ENCODE measurements at regions not wholly inside any gene's neighbourhood (a gene's known extent, or its start where the extent isn't known, plus 50 kb on each side); places are given as distances from the start of the nearest gene placed in this dataset.

DNA sequence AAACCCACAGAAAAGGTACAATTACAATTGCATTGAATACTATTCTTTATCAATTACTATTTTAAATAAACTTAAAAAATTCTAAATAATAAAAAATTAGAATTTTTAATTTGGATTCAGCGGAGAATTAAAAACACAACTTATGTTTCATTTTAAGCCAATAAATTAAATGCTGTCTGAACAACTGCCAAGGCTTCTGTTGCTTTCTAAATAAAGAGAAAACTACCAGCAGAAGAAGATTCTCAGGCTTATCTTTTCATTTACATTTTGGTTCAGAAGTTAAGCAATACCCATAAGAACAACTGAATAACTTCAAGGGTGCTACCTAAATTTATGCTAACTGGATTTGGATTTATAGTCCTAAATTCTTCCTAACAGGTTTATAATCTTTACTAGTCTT lies 150.0 kb upstream of the FTMT start:
- H3K36me3 ChIP-seq (replicated peaks; ENCODE audit: control insufficient read depth, insufficient read depth, low read length) = no peaks in the 10 kb centered on the region
- no peak overlapping the region for H3K4me3 ChIP-seq (ENCODE audit: insufficient read depth, low read depth, low read length)
- H3K27me3 ChIP-seq (ENCODE audit: control insufficient read depth, insufficient read depth, low read length) = no peaks in the 10 kb centered on the region
- no peak for DNase-seq

DNA sequence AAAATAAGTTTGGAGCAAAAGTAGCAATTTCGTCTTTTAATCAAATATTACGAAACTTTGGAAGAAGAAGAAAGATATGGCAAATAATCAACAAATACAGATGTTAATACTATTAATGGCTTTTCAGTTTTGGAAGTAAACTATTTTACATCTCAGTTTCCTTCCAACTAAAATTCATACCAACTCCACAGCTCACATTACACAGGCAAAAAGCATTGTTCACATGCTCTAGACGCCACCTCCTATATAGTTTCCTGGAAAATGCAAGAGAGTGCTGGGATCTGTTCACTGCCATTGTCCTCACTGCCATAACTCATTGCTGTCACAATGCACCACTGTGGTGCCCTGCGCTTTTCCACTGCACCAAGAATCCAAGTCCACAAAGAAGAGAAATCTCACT lies 149.0 kb upstream of the FTMT start:
- no peak for DNase-seq
- H3K36me3 ChIP-seq (replicated peaks; ENCODE audit: control insufficient read depth, insufficient read depth, low read length) = no peaks in the 10 kb centered on the region

DNA sequence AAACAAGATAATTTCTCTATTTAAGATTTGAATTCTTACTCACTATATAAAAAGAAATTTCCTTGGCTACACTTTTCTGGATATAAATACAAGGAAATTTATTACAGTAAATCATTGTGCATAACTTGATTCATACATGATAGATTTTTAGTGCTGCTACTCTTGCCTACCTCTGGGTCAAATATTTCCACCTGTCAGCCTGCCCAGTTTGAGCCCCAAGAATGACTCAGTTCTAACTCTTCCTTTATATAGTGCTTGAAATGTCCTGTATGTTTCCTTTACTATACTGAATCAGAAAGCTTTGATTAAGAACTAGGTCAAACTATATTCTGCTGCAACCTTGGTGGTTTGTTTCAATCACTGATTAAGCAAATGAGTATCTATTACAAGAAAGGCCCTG lies 147.4 kb upstream of the FTMT start:
- H3K4me3 ChIP-seq (ENCODE audit: insufficient read depth, low read depth, low read length) = no peak overlapping the region
- no peaks in the 10 kb centered on the region for H3K36me3 ChIP-seq (replicated peaks; ENCODE audit: control insufficient read depth, insufficient read depth, low read length)
- no peak for DNase-seq
- H3K27me3 ChIP-seq (ENCODE audit: control insufficient read depth, insufficient read depth, low read length) = no peaks in the 10 kb centered on the region

More for the DNA sequence above, 149.0 kb upstream of the FTMT start:
- no peaks in the 10 kb centered on the region for H3K27me3 ChIP-seq (ENCODE audit: control insufficient read depth, insufficient read depth, low read length)
- H3K4me3 ChIP-seq (ENCODE audit: insufficient read depth, low read depth, low read length) = no peak overlapping the region

DNA sequence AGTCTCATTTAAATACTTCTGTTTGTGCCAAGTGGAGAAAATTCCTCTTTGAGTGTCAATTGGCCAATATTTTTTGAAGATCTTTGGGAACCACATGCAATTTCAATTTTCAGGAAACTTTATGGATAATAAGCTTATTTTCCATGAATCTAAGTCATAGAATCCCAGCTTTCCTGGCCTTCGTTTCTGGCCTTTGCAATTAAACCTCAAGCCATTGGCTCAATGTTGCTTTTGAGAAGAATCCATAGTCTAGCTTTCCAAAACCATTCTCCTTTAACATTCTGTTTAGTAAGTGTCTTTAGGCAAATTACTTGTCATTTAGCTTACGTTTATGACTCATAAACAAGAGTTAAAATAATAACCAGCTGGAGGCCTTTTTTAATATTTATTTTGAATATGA lies 145.0 kb upstream of the FTMT start:
- H3K27me3 ChIP-seq (ENCODE audit: control insufficient read depth, insufficient read depth, low read length) = no peaks in the 10 kb centered on the region
- H3K4me3 ChIP-seq (ENCODE audit: insufficient read depth, low read depth, low read length) = no peak overlapping the region
- H3K36me3 ChIP-seq (replicated peaks; ENCODE audit: control insufficient read depth, insufficient read depth, low read length) = no peaks in the 10 kb centered on the region
- DNase-seq = no peak

DNA sequence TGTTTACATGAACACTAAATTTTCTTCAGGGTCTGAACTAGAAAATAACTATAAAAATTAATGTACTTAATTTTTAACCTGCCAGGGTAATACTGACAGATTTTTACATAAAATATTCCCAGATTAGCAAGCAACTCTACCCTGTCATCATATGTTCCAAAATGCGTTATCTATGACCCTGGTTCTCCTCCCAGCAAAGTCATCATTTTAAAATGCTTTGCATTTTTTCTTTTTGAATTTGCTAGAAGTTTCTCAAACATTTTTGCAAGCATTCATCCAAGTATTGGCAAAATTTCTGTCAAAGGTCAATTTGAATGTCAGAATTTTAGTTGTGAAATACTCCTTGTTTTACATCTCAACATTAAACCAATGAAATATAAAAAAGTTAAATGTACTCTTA lies 144.5 kb upstream of the FTMT start:
- Histone ChIP-seq H3K36me3 (replicated peaks; ENCODE audit: control insufficient read depth, insufficient read depth, low read length) (no peaks in the 10 kb centered on the region), H3K27me3 (ENCODE audit: control insufficient read depth, insufficient read depth, low read length) (no peaks in the 10 kb centered on the region), H3K4me3 (ENCODE audit: insufficient read depth, low read depth, low read length) (no peak overlapping the region)
- no peak for DNase-seq

DNA sequence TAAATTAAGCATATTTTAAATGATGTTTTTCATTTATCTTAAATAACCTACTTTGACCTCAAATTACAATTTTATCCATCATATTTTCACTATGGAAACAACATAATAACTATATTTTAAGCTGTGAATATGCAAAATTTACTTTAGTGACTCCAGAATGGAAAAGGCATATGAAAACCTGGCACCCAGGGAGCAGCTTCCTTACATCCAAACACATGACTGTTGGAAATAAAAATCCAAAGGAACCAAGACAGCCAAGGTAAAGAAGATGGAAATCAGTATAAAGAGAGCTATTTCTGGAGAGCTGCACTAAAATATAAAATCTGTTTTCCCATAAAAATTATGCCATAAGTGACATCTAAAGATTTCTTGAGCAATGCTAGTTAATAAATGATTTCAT lies 140.3 kb upstream of the FTMT start:
- H3K27me3 ChIP-seq (ENCODE audit: control insufficient read depth, insufficient read depth, low read length) = no peaks in the 10 kb centered on the region
- no peak overlapping the region for H3K4me3 ChIP-seq (ENCODE audit: insufficient read depth, low read depth, low read length)
- no peak for DNase-seq
- H3K36me3 ChIP-seq (replicated peaks; ENCODE audit: control insufficient read depth, insufficient read depth, low read length) = no peaks in the 10 kb centered on the region

DNA sequence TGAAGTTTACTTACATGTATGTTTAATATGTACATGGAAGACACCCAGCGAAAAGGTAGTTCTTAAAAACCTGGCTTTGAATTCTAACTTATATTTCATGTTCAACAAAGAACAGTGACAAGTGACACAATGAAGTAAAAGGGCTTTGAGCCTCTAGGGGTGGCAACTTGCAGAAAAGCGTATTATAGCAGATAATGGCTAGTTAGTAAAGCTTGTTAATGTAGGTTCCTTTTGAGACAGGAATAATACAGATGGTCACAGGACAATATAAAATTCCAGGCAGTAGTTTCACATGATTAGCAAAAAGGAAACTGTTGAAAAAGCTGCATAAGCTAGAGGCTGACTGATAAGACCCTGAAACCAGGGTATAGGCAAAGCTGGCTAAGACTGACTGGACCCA lies 132.4 kb upstream of the FTMT start:
- Histone ChIP-seq H3K36me3 (replicated peaks; ENCODE audit: control insufficient read depth, insufficient read depth, low read length) (no peaks in the 10 kb centered on the region), H3K4me3 (ENCODE audit: insufficient read depth, low read depth, low read length) (no peak overlapping the region), H3K27me3 (ENCODE audit: control insufficient read depth, insufficient read depth, low read length) (no peaks in the 10 kb centered on the region)
- no peak for DNase-seq

DNA sequence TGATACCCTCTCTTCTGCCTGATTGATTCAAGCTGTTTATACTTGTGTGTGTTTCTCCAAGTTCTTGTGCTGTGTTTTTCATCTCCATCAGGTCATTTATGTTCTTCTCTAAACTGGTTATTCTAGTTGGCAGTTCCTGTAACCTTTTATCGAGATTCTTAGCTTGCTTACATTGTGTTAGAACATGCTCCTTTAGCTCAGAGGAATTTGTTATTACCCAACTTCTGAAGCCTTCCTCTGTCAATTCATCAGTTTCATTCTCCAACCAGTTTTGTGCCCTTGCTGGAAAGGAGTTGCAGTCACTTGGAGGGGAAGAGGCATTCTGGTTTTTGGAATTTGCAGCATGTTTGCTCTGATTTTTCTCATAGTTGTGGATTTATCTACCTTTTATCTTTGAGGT lies 126.2 kb upstream of the FTMT start:
- no peak for DNase-seq
- no peak overlapping the region for H3K4me3 ChIP-seq (ENCODE audit: insufficient read depth, low read depth, low read length)
- H3K27me3 ChIP-seq (ENCODE audit: control insufficient read depth, insufficient read depth, low read length) = no peaks in the 10 kb centered on the region
- H3K36me3 ChIP-seq (replicated peaks; ENCODE audit: control insufficient read depth, insufficient read depth, low read length) = no peaks in the 10 kb centered on the region

DNA sequence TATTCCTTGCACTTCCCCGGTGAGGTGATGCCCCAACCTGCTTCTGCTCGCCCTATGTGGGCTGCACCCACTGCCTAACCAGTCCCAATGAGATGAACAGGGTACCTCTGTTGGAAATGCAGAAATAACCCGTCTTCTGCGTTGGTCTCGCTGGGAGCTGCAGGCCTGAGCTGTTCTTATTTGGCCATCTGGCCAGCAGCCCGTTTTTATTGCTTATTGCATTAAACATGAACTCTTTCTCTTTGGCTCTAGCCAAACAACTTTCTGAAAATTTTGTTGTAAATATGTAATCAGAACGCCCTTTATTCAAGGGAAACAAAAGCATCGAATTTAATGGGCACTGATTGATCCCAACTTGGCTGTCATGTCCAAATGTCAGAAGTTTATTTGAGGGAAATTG lies 124.7 kb upstream of the FTMT start:
- Histone ChIP-seq H3K4me3 (ENCODE audit: insufficient read depth, low read depth, low read length) (no peak overlapping the region), H3K36me3 (replicated peaks; ENCODE audit: control insufficient read depth, insufficient read depth, low read length) (no peaks in the 10 kb centered on the region)
- DNase-seq = no peak

DNA sequence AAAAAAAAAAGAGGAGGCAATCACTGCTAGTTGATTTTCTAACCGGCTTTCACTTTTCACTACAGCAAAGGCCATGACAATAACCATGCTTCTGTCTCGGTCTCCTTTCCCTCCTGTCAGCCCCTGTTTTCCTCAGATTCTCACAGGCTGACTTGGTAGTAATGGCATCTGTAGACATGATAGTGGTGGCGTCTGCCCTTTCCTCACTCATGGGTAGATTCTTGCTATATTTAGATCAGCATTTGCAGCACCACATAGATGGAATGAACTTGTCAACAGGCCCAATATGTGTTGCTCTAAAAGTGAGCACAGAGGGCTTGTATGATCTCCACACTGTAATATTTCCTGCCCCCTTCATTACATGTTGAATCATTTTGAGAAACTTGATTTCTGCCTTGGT lies 120.3 kb upstream of the FTMT start:
- no peak overlapping the region for H3K4me3 ChIP-seq (ENCODE audit: insufficient read depth, low read depth, low read length)
- no peaks in the 10 kb centered on the region for H3K36me3 ChIP-seq (replicated peaks; ENCODE audit: control insufficient read depth, insufficient read depth, low read length)
- DNase-seq = no peak
- no peaks in the 10 kb centered on the region for H3K27me3 ChIP-seq (ENCODE audit: control insufficient read depth, insufficient read depth, low read length)

More for the DNA sequence above, 124.7 kb upstream of the FTMT start:
- no peaks in the 10 kb centered on the region for H3K27me3 ChIP-seq (ENCODE audit: control insufficient read depth, insufficient read depth, low read length)

DNA sequence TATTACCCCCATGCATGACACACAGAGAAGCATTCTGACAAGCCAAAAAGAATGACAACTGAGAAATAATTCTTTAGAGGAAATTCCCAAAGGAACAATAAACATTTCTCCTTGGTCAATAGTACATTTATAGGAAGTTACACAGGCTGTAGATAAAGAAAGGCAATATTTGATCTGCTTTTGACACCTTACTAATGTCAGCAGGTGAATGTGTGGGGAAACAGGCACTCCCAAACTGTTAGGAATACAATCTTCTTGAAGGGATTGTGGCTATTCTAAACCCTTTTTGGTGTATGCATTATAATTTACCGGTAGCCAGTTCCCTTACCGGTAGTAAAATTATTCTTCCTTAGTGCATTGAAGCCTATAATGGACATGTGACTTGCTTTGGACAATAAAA lies 116.1 kb upstream of the FTMT start:
- Histone ChIP-seq H3K27me3 (ENCODE audit: control insufficient read depth, insufficient read depth, low read length) (no peaks in the 10 kb centered on the region), H3K36me3 (replicated peaks; ENCODE audit: control insufficient read depth, insufficient read depth, low read length) (no peaks in the 10 kb centered on the region), H3K4me3 (ENCODE audit: insufficient read depth, low read depth, low read length) (no peak overlapping the region)
- no peak for DNase-seq

DNA sequence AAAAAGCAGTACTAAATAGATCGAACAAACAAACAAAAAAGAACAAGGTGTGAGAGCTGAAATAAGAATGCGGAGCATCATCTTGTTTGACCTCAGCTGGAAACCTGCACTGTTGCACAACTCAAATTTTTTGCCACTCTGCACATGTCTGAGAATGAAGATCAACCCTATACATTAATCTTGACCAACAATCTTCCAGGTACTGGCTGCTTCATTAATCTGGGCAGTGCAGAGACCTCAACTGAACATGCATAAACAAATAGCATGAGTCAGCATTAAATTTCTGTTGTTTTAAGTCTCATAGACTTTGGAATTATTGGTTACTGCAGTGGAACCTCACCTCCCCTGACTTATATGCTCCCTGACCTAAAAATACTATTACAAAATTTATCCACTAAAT lies 114.6 kb upstream of the FTMT start:
- H3K27me3 ChIP-seq (ENCODE audit: control insufficient read depth, insufficient read depth, low read length) = no peaks in the 10 kb centered on the region
- no peak overlapping the region for H3K4me3 ChIP-seq (ENCODE audit: insufficient read depth, low read depth, low read length)
- no peak for DNase-seq
- H3K36me3 ChIP-seq (replicated peaks; ENCODE audit: control insufficient read depth, insufficient read depth, low read length) = no peaks in the 10 kb centered on the region

DNA sequence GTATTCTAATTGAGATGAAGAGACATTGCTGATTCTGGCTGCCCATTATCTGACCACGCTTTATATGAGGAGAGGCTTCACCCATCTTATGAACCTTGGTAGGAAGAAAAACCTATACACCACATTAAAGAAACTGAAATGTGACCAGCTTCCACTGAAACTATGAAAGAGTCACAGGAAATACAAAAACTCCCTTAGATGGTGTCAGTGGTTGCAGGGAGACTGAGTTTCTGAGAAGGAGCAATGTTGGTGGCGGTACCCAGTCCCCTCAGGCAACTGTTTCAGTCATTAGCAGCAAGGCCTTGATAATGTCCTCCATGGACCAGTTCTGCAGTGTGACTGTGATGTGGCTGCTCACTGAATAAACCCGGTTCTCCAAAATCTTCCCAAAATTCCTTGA lies 110.5 kb upstream of the FTMT start:
- H3K36me3 ChIP-seq (replicated peaks; ENCODE audit: control insufficient read depth, insufficient read depth, low read length) = no peaks in the 10 kb centered on the region
- no peak for DNase-seq
- H3K4me3 ChIP-seq (ENCODE audit: insufficient read depth, low read depth, low read length) = no peak overlapping the region
- no peaks in the 10 kb centered on the region for H3K27me3 ChIP-seq (ENCODE audit: control insufficient read depth, insufficient read depth, low read length)

DNA sequence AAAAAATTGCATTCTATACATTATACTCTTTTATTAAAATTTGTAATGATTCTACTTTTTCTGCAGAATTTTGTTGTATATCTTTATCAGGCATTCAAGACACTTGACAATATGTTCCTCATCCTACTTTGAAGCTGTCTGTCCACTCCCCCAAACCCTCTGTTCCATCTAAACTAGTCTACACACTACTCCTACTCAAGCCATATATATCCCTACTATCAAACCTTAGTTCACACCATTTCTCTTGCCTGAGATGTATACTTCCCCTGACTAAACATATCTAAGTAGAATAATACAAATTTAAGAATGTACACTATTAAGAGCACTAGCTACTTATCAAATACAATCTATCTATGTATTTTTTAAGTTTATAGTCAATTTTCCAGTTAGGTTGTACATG lies 107.1 kb upstream of the FTMT start:
- no peaks in the 10 kb centered on the region for H3K27me3 ChIP-seq (ENCODE audit: control insufficient read depth, insufficient read depth, low read length)
- no peak for DNase-seq
- H3K36me3 ChIP-seq (replicated peaks; ENCODE audit: control insufficient read depth, insufficient read depth, low read length) = no peaks in the 10 kb centered on the region
- H3K4me3 ChIP-seq (ENCODE audit: insufficient read depth, low read depth, low read length) = no peak overlapping the region

DNA sequence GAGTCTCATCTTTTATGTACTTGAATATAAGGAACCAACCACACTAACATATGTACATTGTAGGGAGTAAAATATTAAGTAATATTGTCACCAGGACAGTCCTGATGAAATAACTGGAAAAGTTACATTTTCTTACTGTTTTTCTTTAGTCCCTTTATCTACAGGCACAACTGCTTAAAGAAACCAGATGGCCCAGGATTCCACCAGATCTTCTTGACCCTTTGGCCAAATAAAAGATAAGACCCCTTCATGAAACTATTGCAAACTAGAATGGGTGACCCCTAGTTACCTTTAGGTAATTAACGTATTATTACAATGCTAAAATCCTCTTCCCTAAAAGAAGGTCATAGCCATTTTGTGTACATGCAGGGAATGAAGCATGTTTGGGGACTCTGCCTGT lies 106.3 kb upstream of the FTMT start:
- Histone ChIP-seq H3K27me3 (ENCODE audit: control insufficient read depth, insufficient read depth, low read length) (no peaks in the 10 kb centered on the region), H3K4me3 (ENCODE audit: insufficient read depth, low read depth, low read length) (no peak overlapping the region), H3K36me3 (replicated peaks; ENCODE audit: control insufficient read depth, insufficient read depth, low read length) (no peaks in the 10 kb centered on the region)
- DNase-seq = no peak

DNA sequence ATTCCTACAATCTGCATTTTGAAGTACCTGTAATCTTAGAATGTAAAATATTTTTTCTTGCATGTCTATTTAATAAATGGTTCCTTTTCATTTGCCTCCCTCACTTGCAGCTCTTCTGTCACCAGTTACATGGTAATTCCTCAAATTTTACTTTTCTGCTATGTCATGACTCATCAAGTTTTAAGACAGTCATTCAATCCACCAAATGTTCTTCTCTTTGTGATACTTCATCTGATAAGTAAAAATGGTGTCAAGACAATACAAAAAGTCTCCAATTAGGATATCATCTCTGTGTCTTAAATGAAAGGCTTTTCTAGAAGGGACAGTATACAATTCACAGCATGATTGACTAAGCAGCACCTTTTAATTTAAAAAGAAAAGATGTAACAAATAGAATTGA lies 104.9 kb upstream of the FTMT start:
- Histone ChIP-seq H3K4me3 (ENCODE audit: insufficient read depth, low read depth, low read length) (no peak overlapping the region), H3K36me3 (replicated peaks; ENCODE audit: control insufficient read depth, insufficient read depth, low read length) (no peaks in the 10 kb centered on the region), H3K27me3 (ENCODE audit: control insufficient read depth, insufficient read depth, low read length) (no peaks in the 10 kb centered on the region)
- DNase-seq = no peak
